ENCODE measurements at regions not wholly inside any gene's neighbourhood (a gene's known extent, or its start where the extent isn't known, plus 50 kb on each side); places are given as distances from the start of the nearest gene placed in this dataset.
"Not testable (repeated sequence)": the region's sequence is repeated elsewhere in the genome, so short reads cannot be mapped to it uniquely, and the experiment has no call there.

- no peak for DNase-seq
Observed at GRCh38 chrX:151042842-151043241, 59.7 kb downstream of the HMGB3 start.

- not testable (repeated sequence) for DNase-seq
Observed at GRCh38 chrX:151066373-151066772, 83.2 kb downstream of the HMGB3 start.

GRCh38 chrX:151073767-151074166 lies 90.6 kb downstream of the HMGB3 start:
- no peak for DNase-seq

GRCh38 chrX:151081016-151081415 lies 95.4 kb upstream of the GPR50 start:
- no peak for DNase-seq

GRCh38 chrX:151082077-151082948 lies 94.1 kb upstream of the GPR50 start:
- DNase-seq, result peak; percentile 39

- DNase-seq, result no peak
Observed at GRCh38 chrX:151084454-151084853, 91.9 kb upstream of the GPR50 start.

GRCh38 chrX:151085207-151085606 lies 91.2 kb upstream of the GPR50 start:
- DNase-seq, result no peak

GRCh38 chrX:151088221-151088620 lies 88.2 kb upstream of the GPR50 start:
- DNase-seq, result no peak

- no peak for DNase-seq
Observed at GRCh38 chrX:151099001-151099400, 77.4 kb upstream of the GPR50 start.

- no peak for DNase-seq
Observed at GRCh38 chrX:151100799-151101198, 75.6 kb upstream of the GPR50 start.

GRCh38 chrX:151113200-151113599 lies 63.2 kb upstream of the GPR50 start:
- not testable (repeated sequence) for DNase-seq

Data from HCEC 1CT (cell line).